Hepatocyte (in vitro differentiated cells): ENCODE measurements at regions not wholly inside any gene's neighbourhood (a gene's known extent, or its start where the extent isn't known, plus 50 kb on each side); places are given as distances from the start of the nearest gene placed in this dataset.

ENCODE experiments used
- DNase-seq: peaks from one replicate; pipeline ENCODE4 v3.0.0-alpha.2; 2016; ENCODE audit warnings: low spot score
- H2AFZ ChIP-seq: fragments of 200-600 bp; sonication (generic); 2 replicates; pipeline ENCODE4 v1.6.0; 2016; ENCODE audit warnings: antibody characterized with exemption, mild to moderate bottlenecking
- H3K27ac ChIP-seq: fragments of 200-600 bp; sonication (generic); 2 replicates; pipeline ENCODE4 v1.5.1; 2016; ENCODE audit warnings: mild to moderate bottlenecking
- H3K27me3 ChIP-seq: fragments of 200-600 bp; sonication (generic); 2 replicates; pipeline ENCODE4 v1.6.1; 2016
- H3K36me3 ChIP-seq: fragments of 200-600 bp; sonication (generic); replicated peaks from 2 replicates; pipeline ENCODE4 v1.5.1; 2016; ENCODE audit warnings: low read depth; ENCODE audit not compliant: insufficient read depth
- H3K4me1 ChIP-seq: fragments of 200-600 bp; sonication (generic); 2 replicates; pipeline ENCODE4 v1.5.1; 2016; ENCODE audit warnings: mild to moderate bottlenecking, moderate library complexity; ENCODE audit not compliant: insufficient read depth
- H3K4me2 ChIP-seq: fragments of 200-600 bp; sonication (generic); 2 replicates; pipeline ENCODE4 v1.6.0; 2016
- H3K4me3 ChIP-seq: fragments of 200-600 bp; sonication (generic); 2 replicates; pipeline ENCODE4 v1.5.1; 2016; ENCODE audit warnings: mild to moderate bottlenecking
- H3K79me2 ChIP-seq: fragments of 200-600 bp; sonication (generic); 2 replicates; pipeline ENCODE4 v1.6.0; 2017; ENCODE audit warnings: mild to moderate bottlenecking
- H3K9me2 ChIP-seq: fragments of 200-600 bp; sonication (generic); replicated peaks from 2 replicates; pipeline ENCODE4 v1.6.0; 2017; ENCODE audit warnings: mild to moderate bottlenecking; ENCODE audit not compliant: insufficient read depth
- H3K9me3 ChIP-seq: fragments of 200-600 bp; sonication (generic); 2 replicates; pipeline ENCODE4 v1.5.1; 2016; ENCODE audit warnings: low read depth, mild to moderate bottlenecking
- H4K20me1 ChIP-seq: fragments of 200-600 bp; sonication (generic); 2 replicates; pipeline ENCODE4 v1.6.0; 2016; ENCODE audit warnings: mild to moderate bottlenecking; ENCODE audit not compliant: insufficient read depth, poor library complexity, severe bottlenecking
- EZH2 ChIP-seq: fragments of 200-600 bp; sonication (generic); IDR thresholded peaks from 2 replicates; pipeline ENCODE4 v1.6.1; 2016; ENCODE audit warnings: antibody characterized with exemption, mild to moderate bottlenecking, borderline replicate concordance
- EZH2phosphoT487 ChIP-seq: fragments of 200-600 bp; sonication (generic); IDR thresholded peaks from one replicate; pipeline ENCODE4 v1.6.1; 2018; ENCODE audit warnings: antibody characterized with exemption, mild to moderate bottlenecking, low read depth, moderate library complexity; ENCODE audit not compliant: unreplicated experiment, severe bottlenecking
- WGBS: methylation state at CpG from one replicate; pipeline ENCODE4 v1.1.6; 2016; ENCODE audit warnings: low lambda C conversion rate; ENCODE audit errors: missing lambda C conversion rate; 5-methylcytosine and 5-hydroxymethylcytosine counted together
- TF ChIP-seq, protein P1 (sequence below): fragments of 200-600 bp; sonication (generic); IDR thresholded peaks from 2 replicates; pipeline ENCODE4 v1.5.1; 2016; ENCODE audit warnings: antibody characterized with exemption, mild to moderate bottlenecking; ENCODE audit not compliant: poor library complexity

DNA sequence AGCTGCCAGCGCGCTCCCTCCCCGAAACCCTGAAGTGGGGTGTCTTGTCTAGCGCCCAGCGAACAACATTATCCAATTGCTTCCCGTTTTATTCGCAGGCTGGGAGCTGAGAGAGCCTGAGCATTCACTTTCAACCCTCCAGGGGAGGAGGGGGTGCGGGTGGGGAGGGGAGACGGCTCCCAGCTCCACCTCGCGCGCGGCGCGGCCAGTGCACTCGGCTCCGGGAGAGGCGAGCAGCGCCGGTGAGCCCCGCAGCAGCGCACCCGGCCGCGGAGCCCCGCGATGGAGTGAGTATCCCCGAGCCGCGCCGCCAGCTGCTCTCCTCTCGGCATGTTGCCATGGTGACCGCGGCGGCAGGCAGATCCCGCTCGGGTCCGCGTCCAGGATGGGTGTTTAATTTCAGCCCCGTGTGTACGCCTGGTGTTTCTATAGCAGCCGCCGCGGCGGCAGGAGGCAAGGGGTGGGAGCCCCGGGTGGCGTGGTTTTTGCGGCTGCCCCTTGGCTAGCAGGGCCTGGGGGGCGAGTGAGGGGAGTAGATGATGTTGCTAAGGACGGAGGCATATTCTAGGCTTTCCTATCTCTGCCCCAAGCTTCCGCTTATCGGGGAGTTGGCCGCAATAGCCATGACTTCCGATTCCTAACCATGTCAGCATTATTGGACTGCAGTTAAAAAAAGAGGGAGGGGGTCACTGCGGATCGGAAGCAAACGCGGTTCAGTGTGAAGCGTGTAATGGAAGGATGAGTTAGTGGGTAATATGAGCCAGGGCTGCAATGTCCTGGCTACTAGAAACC, 139.2 kb upstream of the PALM2AKAP2 start:
- WGBS = 12% methylated on average over 36 of the region's 59 CpGs
- H3K27me3 ChIP-seq = peaks cover 64% of the 10 kb centered on the region
- H3K9me3 ChIP-seq = no peaks in the 10 kb centered on the region
- H3K27ac ChIP-seq = no peak overlapping the region
- no peaks in the 10 kb centered on the region for H3K9me2 ChIP-seq
- H3K4me2 ChIP-seq = peak overlapping the region; percentile 95
- no peaks in the 10 kb centered on the region for H4K20me1 ChIP-seq
- H2AFZ ChIP-seq = peak overlapping the region; percentile 45
- peak; percentile 60 for DNase-seq
- no peaks in the 10 kb centered on the region for H3K36me3 ChIP-seq
- TF ChIP-seq EZH2phosphoT487 (no peak), EZH2 (peak; percentile 66)
- H3K4me1 ChIP-seq = peaks cover 4% of the 10 kb centered on the region
- H3K4me3 ChIP-seq = peak overlapping the region; percentile 58
- H3K79me2 ChIP-seq = no peaks in the 10 kb centered on the region

DNA sequence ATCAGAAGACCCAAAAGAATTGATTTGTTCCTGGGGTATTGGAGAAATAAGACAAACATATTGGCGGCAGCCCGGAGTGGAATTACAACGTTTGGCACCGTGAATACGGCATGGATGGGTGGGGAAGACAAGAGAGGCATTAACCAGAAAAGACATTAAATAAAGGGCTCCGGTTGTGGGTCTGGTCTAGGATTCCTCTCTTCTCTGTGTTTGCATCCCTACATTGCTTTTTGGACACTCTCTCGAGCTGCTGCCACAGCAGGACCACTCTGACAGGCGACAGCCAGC, 138.7 kb upstream of the PALM2AKAP2 start:
- Histone ChIP-seq H3K4me2 (peak overlapping the region; percentile 95), H2AFZ (no peak overlapping the region), H4K20me1 (no peaks in the 10 kb centered on the region), H3K9me3 (no peaks in the 10 kb centered on the region), H3K27ac (no peak overlapping the region), H3K9me2 (no peaks in the 10 kb centered on the region), H3K27me3 (peaks cover 63% of the 10 kb centered on the region), H3K4me3 (no peak overlapping the region), H3K36me3 (no peaks in the 10 kb centered on the region), H3K4me1 (peaks cover 4% of the 10 kb centered on the region), H3K79me2 (no peaks in the 10 kb centered on the region)
- TF ChIP-seq EZH2 = no peak
- TF ChIP-seq, protein P1, sequence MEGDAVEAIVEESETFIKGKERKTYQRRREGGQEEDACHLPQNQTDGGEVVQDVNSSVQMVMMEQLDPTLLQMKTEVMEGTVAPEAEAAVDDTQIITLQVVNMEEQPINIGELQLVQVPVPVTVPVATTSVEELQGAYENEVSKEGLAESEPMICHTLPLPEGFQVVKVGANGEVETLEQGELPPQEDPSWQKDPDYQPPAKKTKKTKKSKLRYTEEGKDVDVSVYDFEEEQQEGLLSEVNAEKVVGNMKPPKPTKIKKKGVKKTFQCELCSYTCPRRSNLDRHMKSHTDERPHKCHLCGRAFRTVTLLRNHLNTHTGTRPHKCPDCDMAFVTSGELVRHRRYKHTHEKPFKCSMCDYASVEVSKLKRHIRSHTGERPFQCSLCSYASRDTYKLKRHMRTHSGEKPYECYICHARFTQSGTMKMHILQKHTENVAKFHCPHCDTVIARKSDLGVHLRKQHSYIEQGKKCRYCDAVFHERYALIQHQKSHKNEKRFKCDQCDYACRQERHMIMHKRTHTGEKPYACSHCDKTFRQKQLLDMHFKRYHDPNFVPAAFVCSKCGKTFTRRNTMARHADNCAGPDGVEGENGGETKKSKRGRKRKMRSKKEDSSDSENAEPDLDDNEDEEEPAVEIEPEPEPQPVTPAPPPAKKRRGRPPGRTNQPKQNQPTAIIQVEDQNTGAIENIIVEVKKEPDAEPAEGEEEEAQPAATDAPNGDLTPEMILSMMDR = no peak
- no peak for TF ChIP-seq EZH2phosphoT487
- 68% methylated on average over 8 of the region's 8 CpGs for WGBS
- no peak for DNase-seq

DNA sequence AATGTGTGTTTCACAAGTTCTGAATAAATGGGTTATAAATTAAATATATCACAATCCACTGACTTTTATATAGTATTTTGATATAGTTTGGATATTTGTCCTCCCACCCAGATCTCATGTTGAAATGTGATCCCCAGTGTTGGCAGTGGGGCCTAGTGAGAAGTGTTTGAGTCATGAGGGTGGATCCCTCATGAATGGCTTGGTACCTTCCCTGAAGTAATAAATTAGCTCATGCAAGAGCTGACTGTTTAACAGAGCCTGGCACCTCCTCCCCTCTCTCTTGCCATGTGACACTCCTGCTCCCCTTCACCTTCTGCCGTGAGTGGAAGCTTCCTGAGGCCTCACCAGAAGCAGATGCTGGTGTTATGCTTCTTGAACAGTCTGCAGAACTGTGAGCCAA, 127.9 kb upstream of the PALM2AKAP2 start:
- TF ChIP-seq EZH2 (no peak), EZH2phosphoT487 (no peak)
- TF ChIP-seq, protein P1 = no peak
- no peak overlapping the region for H3K27ac ChIP-seq
- H4K20me1 ChIP-seq = no peaks in the 10 kb centered on the region
- no peak overlapping the region for H2AFZ ChIP-seq
- no peaks in the 10 kb centered on the region for H3K9me3 ChIP-seq
- no peaks in the 10 kb centered on the region for H3K36me3 ChIP-seq
- WGBS = 83% methylated on average over 1 of the region's 1 CpG
- H3K4me3 ChIP-seq = no peak overlapping the region
- H3K4me1 ChIP-seq = no peaks in the 10 kb centered on the region
- no peak overlapping the region for H3K4me2 ChIP-seq
- H3K9me2 ChIP-seq = no peaks in the 10 kb centered on the region
- DNase-seq = no peak
- no peaks in the 10 kb centered on the region for H3K79me2 ChIP-seq
- no peaks in the 10 kb centered on the region for H3K27me3 ChIP-seq

DNA sequence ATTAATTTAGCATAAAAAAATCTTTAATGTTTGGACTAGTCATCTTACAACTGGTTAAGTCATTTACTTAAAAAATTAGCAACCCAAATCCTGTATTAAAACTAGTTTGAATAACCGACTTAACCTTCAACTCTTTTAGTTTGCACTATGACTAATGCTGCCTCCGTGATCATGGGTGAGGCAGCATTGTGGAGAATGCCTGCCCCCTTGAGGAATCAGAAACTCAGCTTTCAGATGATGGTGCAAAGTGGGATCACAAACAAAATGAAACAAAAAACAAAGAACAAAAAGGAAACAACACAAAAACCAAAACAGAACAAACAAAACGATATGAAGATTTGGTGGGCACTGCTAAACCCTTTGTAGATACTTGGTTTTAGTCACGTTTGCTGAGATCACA, 127.0 kb upstream of the PALM2AKAP2 start:
- Histone ChIP-seq H3K4me2 (no peak overlapping the region), H3K9me3 (no peaks in the 10 kb centered on the region), H3K36me3 (no peaks in the 10 kb centered on the region), H2AFZ (no peak overlapping the region), H3K27ac (no peak overlapping the region), H3K4me3 (no peak overlapping the region), H3K9me2 (no peaks in the 10 kb centered on the region), H3K27me3 (no peaks in the 10 kb centered on the region), H4K20me1 (no peaks in the 10 kb centered on the region), H3K4me1 (no peaks in the 10 kb centered on the region), H3K79me2 (no peaks in the 10 kb centered on the region)
- 22% methylated on average over 4 of the region's 4 CpGs for WGBS
- DNase-seq = peak; percentile 56
- no peak for TF ChIP-seq EZH2
- TF ChIP-seq EZH2phosphoT487 = no peak
- TF ChIP-seq, protein P1 = peak; percentile 56
